Smooth muscle cell (in vitro differentiated cells): ENCODE measurements at regions not wholly inside any gene's neighbourhood (a gene's known extent, or its start where the extent isn't known, plus 50 kb on each side); places are given as distances from the start of the nearest gene placed in this dataset.

Source experiments
- DNase-seq: peaks from one replicate; lab custom pipeline; 2025; ENCODE audit not compliant: unreplicated experiment; lab: John Stamatoyannopoulos, UW
- H2AFZ ChIP-seq: fragments of 200-600 bp; sonication (generic); 2 replicates; pipeline ENCODE4 v1.6.0; 2016; ENCODE audit warnings: antibody characterized with exemption, low read depth, mild to moderate bottlenecking
- H3F3A ChIP-seq: fragments of 200-600 bp; sonication (generic); 2 replicates; pipeline ENCODE4 v1.6.0; 2017; ENCODE audit warnings: antibody characterized with exemption, low read depth
- H3K27ac ChIP-seq: fragments of 200-600 bp; sonication (generic); 2 replicates; pipeline ENCODE4 v1.5.1; 2016; ENCODE audit warnings: low read depth, mild to moderate bottlenecking
- H3K27me3 ChIP-seq: fragments of 200-600 bp; sonication (generic); 2 replicates; pipeline ENCODE4 v1.6.1; 2016; ENCODE audit warnings: low read depth, mild to moderate bottlenecking
- H3K36me3 ChIP-seq: fragments of 200-600 bp; sonication (generic); 2 replicates; pipeline ENCODE4 v1.5.1; 2016; ENCODE audit warnings: low read depth
- H3K4me1 ChIP-seq: fragments of 200-600 bp; sonication (generic); 2 replicates; pipeline ENCODE4 v1.5.1; 2016; ENCODE audit warnings: low read depth
- H3K4me2 ChIP-seq: fragments of 200-600 bp; sonication (generic); 2 replicates; pipeline ENCODE4 v1.6.0; 2016; ENCODE audit warnings: mild to moderate bottlenecking
- H3K4me3 ChIP-seq: fragments of 200-600 bp; sonication (generic); 2 replicates; pipeline ENCODE4 v1.5.1; 2016; ENCODE audit warnings: mild to moderate bottlenecking
- H3K79me2 ChIP-seq: fragments of 200-600 bp; sonication (generic); 2 replicates; pipeline ENCODE4 v1.6.0; 2016; ENCODE audit warnings: low read depth, mild to moderate bottlenecking
- H3K9ac ChIP-seq: fragments of 200-600 bp; sonication (generic); 2 replicates; pipeline ENCODE4 v1.6.0; 2016; ENCODE audit warnings: low read depth
- H3K9me3 ChIP-seq: fragments of 200-600 bp; sonication (generic); replicated peaks from 2 replicates; pipeline ENCODE4 v1.5.1; 2016; ENCODE audit warnings: low read depth
- H4K20me1 ChIP-seq: fragments of 200-600 bp; sonication (generic); 2 replicates; pipeline ENCODE4 v1.6.0; 2016; ENCODE audit warnings: low read depth
- CTCF ChIP-seq: fragments of 200-600 bp; sonication (generic); IDR thresholded peaks from 2 replicates; pipeline ENCODE4 v1.5.1; 2017; ENCODE audit warnings: borderline replicate concordance, mild to moderate bottlenecking, antibody characterized with exemption; ENCODE audit not compliant: insufficient read depth, poor library complexity, severe bottlenecking
- WGBS: methylation state at CpG from one replicate; pipeline ENCODE4 v1.1.7; 2016; ENCODE audit warnings: low lambda C conversion rate; 5-methylcytosine and 5-hydroxymethylcytosine counted together

- H3K36me3 ChIP-seq: peaks cover 6% of the 10 kb centered on the region
- no peak overlapping the region for H3K27ac ChIP-seq
- H3K9ac ChIP-seq: no peak overlapping the region
- TF ChIP-seq CTCF: no peak
- peaks cover 8% of the 10 kb centered on the region for H3K79me2 ChIP-seq
- H3K27me3 ChIP-seq: no peaks in the 10 kb centered on the region
- no peak overlapping the region for H2AFZ ChIP-seq
- H3K9me3 ChIP-seq: no peaks in the 10 kb centered on the region
- H3K4me2 ChIP-seq: no peak overlapping the region
- 65% methylated on average over 7 of the region's 7 CpGs for whole genome bisulfite sequencing
- peaks cover 24% of the 10 kb centered on the region for H3K4me1 ChIP-seq
- H3K4me3 ChIP-seq: no peak overlapping the region
- no peak for DNase-seq
- H3F3A ChIP-seq: no peaks in the 10 kb centered on the region
- H4K20me1 ChIP-seq: no peaks in the 10 kb centered on the region
Measured at GRCh38 chr7:131042269-131043160, 285.2 kb upstream of the MKLN1 start.

GRCh38 chr7:131045526-131045925 is 282.1 kb upstream of the MKLN1 start:
- no peak overlapping the region for H3K9ac ChIP-seq
- H3F3A ChIP-seq: no peaks in the 10 kb centered on the region
- peaks cover 6% of the 10 kb centered on the region for H3K4me1 ChIP-seq
- no peaks in the 10 kb centered on the region for H3K27me3 ChIP-seq
- H3K4me2 ChIP-seq: no peak overlapping the region
- 96% methylated on average over 1 of the region's 1 CpG for WGBS
- no peak for DNase-seq
- no peaks in the 10 kb centered on the region for H4K20me1 ChIP-seq
- H3K36me3 ChIP-seq: peaks cover 6% of the 10 kb centered on the region
- no peaks in the 10 kb centered on the region for H3K9me3 ChIP-seq
- H3K4me3 ChIP-seq: no peak overlapping the region
- no peak overlapping the region for H3K27ac ChIP-seq
- no peak for TF ChIP-seq CTCF
- H2AFZ ChIP-seq: no peak overlapping the region
- no peaks in the 10 kb centered on the region for H3K79me2 ChIP-seq

- WGBS: 90% methylated on average over 1 of the region's 1 CpG
- Histone ChIP-seq H3K36me3 (peaks cover 6% of the 10 kb centered on the region), H3K4me3 (no peak overlapping the region), H3F3A (no peaks in the 10 kb centered on the region), H3K9ac (no peak overlapping the region), H3K4me2 (no peak overlapping the region), H3K9me3 (no peaks in the 10 kb centered on the region), H3K27ac (no peak overlapping the region), H2AFZ (no peak overlapping the region), H3K27me3 (no peaks in the 10 kb centered on the region), H3K79me2 (peaks cover under 1% of the 10 kb centered on the region), H4K20me1 (no peaks in the 10 kb centered on the region), H3K4me1 (peaks cover 6% of the 10 kb centered on the region)
- no peak for TF ChIP-seq CTCF
- DNase-seq: no peak
Measured at GRCh38 chr7:131046246-131046645, 281.4 kb upstream of the MKLN1 start.
